H1 (cell line): ENCODE measurements at regions not wholly inside any gene's neighbourhood (a gene's known extent, or its start where the extent isn't known, plus 50 kb on each side); places are given as distances from the start of the nearest gene placed in this dataset.

Source experiments
- TAF7 ChIP-seq: optimal IDR thresholded peaks from 2 replicates; pipeline ENCODE3; 2011; ENCODE audit warnings: low read depth, mild to moderate bottlenecking, inconsistent platforms, low read length, moderate library complexity, borderline replicate concordance

GRCh38 chr12:77760271-77761025 is 70.2 kb upstream of the NAV3 start (continued):
- no peak for TF ChIP-seq TAF7
- TF ChIP-seq, all 59 proteins: peak for 0
